MM.1S (cell line): ENCODE measurements at regions not wholly inside any gene's neighbourhood (a gene's known extent, or its start where the extent isn't known, plus 50 kb on each side); places are given as distances from the start of the nearest gene placed in this dataset.

Experiments used
- CTCF ChIP-seq: fragments of 300-600 bp; sonication (generic); IDR thresholded peaks from 2 replicates; pipeline ENCODE4 v1.5.1; 2016; ENCODE audit warnings: antibody characterized with exemption, low read length, mixed read lengths
- EZH2 ChIP-seq: fragments of 300-600 bp; sonication (generic); optimal IDR thresholded peaks from 2 replicates; pipeline ENCODE3; 2017; ENCODE audit warnings: low read depth, mild to moderate bottlenecking, antibody characterized with exemption, low read length, mixed read lengths
- EZH2phosphoT487 ChIP-seq: fragments of 300-600 bp; sonication (generic); IDR thresholded peaks from 2 replicates; pipeline ENCODE4 v1.6.1; 2018; ENCODE audit warnings: antibody characterized with exemption, low read length

- TF ChIP-seq CTCF: no peak
- no peak for TF ChIP-seq EZH2
- no peak for TF ChIP-seq EZH2phosphoT487
These were observed 431.0 kb upstream of the BRINP3 start for GRCh38 chr1:190908691-190909090.
